ENCODE measurements at regions not wholly inside any gene's neighbourhood (a gene's known extent, or its start where the extent isn't known, plus 50 kb on each side); places are given as distances from the start of the nearest gene placed in this dataset.
"Not testable (repeated sequence)": the region's sequence is repeated elsewhere in the genome, so short reads cannot be mapped to it uniquely, and the experiment has no call there.

GRCh38 chr16:72590151-72590937 lies 418.4 kb upstream of the PMFBP1 start:
- FAIRE-seq: no peak

DNA sequence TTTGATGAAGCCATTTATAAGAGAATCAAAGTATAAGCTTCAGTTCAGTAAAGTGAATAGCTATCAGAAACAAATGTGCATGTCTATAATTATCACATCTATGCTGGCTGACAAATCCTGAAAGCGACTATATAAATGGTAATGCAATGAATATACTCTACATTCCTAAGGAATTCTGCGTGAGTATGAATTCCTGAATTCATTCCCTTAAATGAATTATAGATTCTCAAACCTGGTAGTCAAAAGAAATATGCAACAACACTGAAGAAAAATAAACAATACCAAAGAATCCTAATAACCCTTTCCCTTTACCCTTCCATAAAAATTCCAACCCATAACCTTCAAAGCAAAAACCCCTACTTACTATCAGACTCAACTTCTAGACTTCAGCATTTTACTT lies 416.6 kb upstream of the PMFBP1 start:
- FAIRE-seq: no peak

DNA sequence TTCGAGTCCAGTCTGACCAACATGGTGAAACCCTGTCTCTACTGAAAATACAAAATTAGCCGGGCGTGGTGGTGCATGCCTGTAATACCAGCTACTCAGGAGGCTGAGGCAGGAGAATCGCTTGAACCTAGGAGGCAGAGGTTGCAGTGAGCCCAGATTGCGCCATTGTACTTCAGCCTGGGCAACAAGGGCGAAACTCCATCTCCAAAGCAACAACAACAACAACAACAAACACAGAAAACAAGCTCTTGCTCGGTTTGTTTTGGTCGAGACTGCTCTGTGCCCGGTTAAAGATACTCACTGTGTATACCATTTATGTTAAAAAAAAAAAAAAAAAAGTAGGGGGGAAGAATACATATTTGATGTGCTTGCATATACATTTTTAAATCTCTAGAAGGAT lies 406.1 kb upstream of the PMFBP1 start:
- not testable (repeated sequence) for FAIRE-seq

- FAIRE-seq: no peak
These were observed 404.2 kb upstream of the PMFBP1 start for GRCh38 chr16:72576189-72576588.

DNA sequence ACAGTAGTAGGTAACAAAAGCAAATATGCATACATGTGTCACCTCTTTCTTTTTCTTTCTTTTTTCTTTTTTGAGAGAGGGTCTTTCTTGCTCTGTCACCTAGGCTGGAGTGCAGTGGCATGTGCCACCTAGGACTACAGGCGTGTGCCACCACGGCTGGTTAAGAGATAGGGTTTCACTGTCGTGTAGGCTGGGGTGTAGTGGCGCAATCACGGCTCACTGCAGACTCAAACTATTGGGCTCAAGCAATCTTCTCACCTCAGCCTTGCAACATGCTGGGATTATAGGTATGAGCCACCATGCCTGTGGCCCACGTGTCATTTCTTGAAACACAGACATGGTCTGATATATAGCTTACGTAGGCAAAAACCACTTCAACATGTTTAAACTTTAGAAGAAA lies 397.7 kb upstream of the PMFBP1 start:
- no peak for FAIRE-seq

- no peak for FAIRE-seq
These were observed 396.5 kb upstream of the PMFBP1 start for GRCh38 chr16:72568502-72568901.

DNA sequence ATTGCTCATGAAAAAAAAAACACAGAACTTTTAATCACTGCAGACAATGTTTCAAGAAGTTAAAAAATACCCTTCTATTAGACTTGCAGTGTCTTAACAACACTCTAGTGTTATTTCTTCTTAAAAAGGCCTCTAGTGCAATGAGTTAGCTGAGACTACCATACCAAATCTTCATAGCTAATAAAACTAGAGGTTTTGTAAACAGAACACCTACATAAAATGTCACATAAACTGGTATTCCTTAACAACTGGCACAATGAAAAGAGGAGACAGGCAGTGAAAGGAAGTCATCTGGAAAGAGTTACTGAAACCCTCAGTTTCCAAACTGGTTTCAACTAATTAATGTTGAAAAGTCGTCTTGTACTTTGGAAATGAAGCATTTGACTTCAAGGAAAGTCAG lies 394.2 kb upstream of the PMFBP1 start:
- no peak for FAIRE-seq

DNA sequence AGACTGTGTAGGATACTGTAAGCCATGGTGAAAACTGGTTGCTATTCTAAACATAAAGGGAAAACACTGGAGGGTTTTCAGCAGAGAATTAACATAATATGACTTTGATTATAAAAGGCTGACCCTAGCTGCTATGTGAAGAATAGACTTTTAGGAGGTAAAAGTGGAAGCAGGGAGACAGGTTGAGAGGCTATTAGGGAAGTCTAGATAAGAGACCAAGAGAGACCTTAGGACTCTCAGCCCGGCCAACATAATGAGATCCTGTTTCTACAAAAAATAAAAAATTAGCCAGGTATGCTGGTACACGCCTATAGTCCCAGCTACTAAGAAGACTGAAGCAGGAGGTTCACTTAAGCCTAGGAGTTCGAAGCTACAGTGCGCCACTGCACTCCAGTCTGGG lies 393.2 kb upstream of the PMFBP1 start:
- FAIRE-seq: no peak

GRCh38 chr16:72560617-72561016 lies 388.7 kb upstream of the PMFBP1 start:
- FAIRE-seq: no peak

DNA sequence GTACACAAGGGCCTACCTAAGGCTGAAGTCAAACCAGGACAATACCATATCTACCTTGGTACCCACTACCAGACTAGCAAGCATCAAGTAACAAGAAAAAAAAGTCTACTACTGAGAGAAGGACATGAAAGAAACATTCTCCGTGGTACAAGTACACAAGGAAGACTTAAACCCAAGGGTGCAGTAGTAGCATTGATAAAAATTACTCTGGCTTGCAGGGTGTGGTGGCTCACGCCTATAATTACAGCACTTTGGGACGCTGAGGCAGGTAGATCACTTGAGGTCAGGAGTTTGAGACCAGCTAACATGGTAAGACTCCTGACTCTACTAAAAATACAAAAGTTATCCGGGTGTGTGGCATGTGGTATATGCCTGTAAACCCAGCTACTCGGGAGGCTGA lies 386.5 kb upstream of the PMFBP1 start:
- FAIRE-seq: no peak

- no peak for FAIRE-seq
These were observed 383.0 kb upstream of the PMFBP1 start for GRCh38 chr16:72554935-72555334.

DNA sequence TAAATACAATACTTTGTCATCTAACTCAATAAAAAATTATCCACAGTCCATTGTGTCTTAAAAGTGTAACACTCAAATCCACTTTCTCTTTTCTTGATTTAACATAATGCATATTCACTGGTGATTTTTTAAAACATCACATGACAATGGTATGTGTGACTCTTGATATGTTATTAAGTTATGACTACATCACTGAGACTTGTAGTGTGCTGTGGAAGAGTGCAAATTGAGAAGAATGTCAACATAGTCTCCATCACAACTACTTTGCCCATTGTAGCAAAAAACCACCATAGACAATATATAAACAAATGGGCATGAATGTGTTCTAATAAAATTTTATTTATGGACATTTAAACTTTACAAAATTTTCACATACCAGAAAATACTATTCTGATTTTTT lies 380.7 kb upstream of the PMFBP1 start:
- no peak for FAIRE-seq

DNA sequence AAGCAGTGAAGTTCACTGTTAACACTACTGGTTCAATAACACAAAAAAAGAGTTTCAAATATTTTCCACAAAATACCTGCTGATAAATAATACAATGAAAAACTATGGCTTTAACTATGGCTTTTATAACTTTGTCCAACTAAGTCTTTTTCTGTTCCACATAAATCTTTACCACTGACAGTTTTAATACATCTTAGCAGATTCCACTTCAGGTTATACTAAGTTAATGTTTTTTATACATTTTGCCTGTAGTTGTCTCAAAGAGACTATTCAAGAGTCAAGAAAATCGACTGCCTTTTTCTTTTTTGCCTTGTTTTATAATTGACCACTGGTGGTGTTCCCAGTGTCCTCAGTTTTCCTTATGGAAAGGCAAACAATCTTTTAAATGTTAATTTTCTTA lies 379.7 kb upstream of the PMFBP1 start:
- FAIRE-seq: no peak

DNA sequence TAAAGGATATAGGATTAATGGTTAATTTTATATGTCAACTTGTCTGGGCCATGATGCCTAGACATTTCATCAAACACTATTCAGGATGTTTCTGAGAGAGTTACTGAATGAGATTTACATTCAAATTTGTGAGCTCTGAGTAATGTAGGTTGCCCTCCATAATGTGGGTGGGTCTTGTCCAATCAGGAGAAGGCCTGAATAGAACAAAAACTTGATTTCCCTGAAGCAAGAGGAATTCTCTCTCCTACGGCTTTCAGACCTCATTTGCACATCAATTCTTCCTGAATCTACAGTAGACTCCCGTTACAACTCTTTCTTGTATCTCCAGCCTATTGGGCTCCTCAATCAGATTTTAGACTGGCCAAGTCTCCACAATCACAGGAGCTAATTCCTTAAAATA lies 377.9 kb upstream of the PMFBP1 start:
- FAIRE-seq: no peak

DNA sequence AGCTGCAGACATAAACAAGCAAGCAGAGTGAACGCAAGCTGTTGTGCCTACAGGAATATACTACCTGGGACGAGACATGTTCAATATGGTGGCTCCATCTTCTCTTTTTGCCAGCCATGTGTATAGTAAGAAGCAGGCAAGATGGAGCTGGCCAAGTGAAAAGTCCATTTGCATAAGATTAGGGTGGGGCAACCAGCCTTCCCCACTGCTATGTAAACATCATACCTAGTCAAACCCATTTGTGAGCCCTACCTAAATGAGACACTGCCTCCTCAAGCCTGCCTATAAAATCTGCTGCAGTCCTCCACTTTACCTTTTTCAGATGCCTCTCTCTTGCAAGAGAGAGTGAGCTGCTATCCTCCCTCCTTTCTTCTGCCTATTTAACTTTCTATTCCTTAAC lies 370.1 kb upstream of the PMFBP1 start:
- no peak for FAIRE-seq

DNA sequence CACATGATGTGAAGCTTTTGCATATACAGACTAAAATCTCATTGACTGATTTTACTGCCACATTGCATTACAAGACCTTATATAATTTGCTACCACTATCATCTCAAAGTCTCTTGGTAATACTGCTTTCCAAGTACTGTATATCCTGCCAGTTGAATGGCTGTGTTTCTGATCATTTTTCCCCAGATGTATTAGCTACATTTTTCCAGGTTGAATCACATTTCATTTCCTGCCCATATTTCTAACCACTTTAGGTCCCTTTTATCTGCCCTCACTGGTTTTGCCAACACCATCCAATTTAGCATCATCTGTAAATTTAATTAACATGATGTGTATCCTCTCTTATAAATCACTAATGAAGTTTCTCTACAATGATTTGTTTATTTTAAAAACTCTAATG lies 365.7 kb upstream of the PMFBP1 start:
- no peak for FAIRE-seq

DNA sequence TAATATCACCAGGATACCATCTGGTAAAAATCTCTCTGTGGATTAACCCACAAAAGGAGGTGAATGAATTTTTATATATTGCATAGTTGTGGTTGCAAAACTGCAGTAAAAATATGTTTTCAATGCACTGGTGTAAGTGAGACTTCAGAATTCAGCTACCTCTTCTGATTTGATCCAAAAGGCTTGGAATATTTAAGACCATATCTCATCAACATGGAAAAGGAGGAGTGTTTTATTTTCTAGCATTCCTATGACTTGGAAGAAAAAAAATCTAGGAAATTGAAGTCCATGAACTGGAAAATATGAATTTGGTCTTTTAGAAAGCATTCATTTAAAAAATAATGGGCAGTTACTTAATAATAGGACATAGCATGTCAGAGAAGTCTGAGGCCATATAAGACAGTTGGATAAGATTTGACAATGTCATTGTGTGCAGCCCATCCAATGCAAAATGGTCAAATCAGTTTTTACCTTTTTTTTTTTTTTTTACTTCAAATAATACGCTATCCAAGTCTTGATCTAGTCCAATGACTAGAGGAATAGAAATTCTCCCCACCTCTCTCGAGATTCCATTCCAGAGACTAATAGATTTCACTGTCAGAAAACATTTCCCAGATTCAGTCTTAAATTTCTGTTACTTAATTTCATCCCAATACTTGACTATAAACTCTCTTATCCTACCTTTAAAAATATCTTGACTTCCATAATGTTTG lies 364.9 kb upstream of the PMFBP1 start:
- peak; percentile 13 for FAIRE-seq

- no peak for FAIRE-seq
These were observed 361.0 kb upstream of the PMFBP1 start for GRCh38 chr16:72532906-72533410.

- FAIRE-seq: no peak
These were observed 358.5 kb upstream of the PMFBP1 start for GRCh38 chr16:72530434-72530833.

- no peak for FAIRE-seq
These were observed 351.1 kb upstream of the PMFBP1 start for GRCh38 chr16:72523087-72523486.

DNA sequence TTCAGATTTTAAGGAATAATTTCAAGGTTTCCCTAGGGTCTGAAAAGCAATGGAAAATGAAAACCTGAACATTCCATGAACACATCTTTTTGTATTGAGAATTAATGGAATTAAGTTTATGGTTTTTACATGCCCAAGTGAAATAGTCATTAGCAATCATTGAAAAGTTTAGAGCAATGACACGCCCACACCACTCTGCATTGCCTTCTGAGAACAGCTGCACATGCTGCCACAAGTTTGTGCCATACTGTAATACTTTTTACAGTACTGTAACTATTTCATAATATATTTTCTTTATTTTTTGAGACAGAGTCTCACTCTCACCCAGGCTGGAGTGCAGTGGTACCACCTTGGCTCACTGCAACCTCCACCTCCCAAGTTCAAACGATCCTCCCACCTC lies 345.2 kb upstream of the PMFBP1 start:
- no peak for FAIRE-seq

GRCh38 chr16:72511171-72511570 lies 339.2 kb upstream of the PMFBP1 start:
- FAIRE-seq: no peak

- FAIRE-seq: no peak
These were observed 336.2 kb upstream of the PMFBP1 start for GRCh38 chr16:72508191-72508590.

- FAIRE-seq: no peak
These were observed 330.6 kb upstream of the PMFBP1 start for GRCh38 chr16:72502594-72503005.

Data from G401.6 (cell line).